Mesendoderm (in vitro differentiated cells): ENCODE measurements at regions not wholly inside any gene's neighbourhood (a gene's known extent, or its start where the extent isn't known, plus 50 kb on each side); places are given as distances from the start of the nearest gene placed in this dataset.

Experiments
- DNase-seq: peaks from one replicate; pipeline ENCODE4 v3.0.0; 2013
- H2AK5ac ChIP-seq: 2 replicates; pipeline ENCODE4 v1.6.1; 2013; ENCODE audit warnings: low read length, inconsistent platforms
- H2BK120ac ChIP-seq: 2 replicates; pipeline ENCODE4 v1.6.1; 2013; ENCODE audit warnings: low read depth, mild to moderate bottlenecking, low read length, moderate library complexity, mixed read lengths
- H2BK15ac ChIP-seq: replicated peaks from 2 replicates; pipeline ENCODE4 v1.6.1; 2013; ENCODE audit warnings: low read depth, mild to moderate bottlenecking, moderate library complexity
- H2BK5ac ChIP-seq: 2 replicates; pipeline ENCODE4 v1.6.1; 2013; ENCODE audit warnings: low read length, inconsistent platforms
- H3K18ac ChIP-seq: 2 replicates; pipeline ENCODE4 v1.6.1; 2013; ENCODE audit warnings: mild to moderate bottlenecking, low read length, mixed read lengths
- H3K23ac ChIP-seq: one replicate; pipeline ENCODE4 v1.6.1; 2013; ENCODE audit warnings: low read length
- H3K27ac ChIP-seq: 2 replicates; pipeline ENCODE4 v1.5.1; 2013; ENCODE audit warnings: low read depth, mild to moderate bottlenecking, inconsistent platforms, low read length, moderate library complexity
- H3K27me3 ChIP-seq: 2 replicates; pipeline ENCODE4 v1.6.1; 2013; ENCODE audit warnings: low read length, control low read depth, mild to moderate bottlenecking, inconsistent platforms; ENCODE audit not compliant: insufficient read depth, poor library complexity
- H3K36me3 ChIP-seq: 2 replicates; pipeline ENCODE4 v1.6.1; 2013; ENCODE audit warnings: low read length, inconsistent platforms; ENCODE audit not compliant: control insufficient read depth, insufficient read depth
- H3K4ac ChIP-seq: one replicate; pipeline ENCODE4 v1.6.1; 2013; ENCODE audit warnings: low read depth, mild to moderate bottlenecking, low read length, moderate library complexity
- H3K4me1 ChIP-seq: 2 replicates; pipeline ENCODE4 v1.6.1; 2013; ENCODE audit warnings: low read depth, low read length, inconsistent platforms; ENCODE audit not compliant: control insufficient read depth
- H3K4me2 ChIP-seq: 2 replicates; pipeline ENCODE4 v1.6.1; 2013; ENCODE audit warnings: low read length
- H3K4me3 ChIP-seq: 2 replicates; pipeline ENCODE4 v1.5.1; 2013; ENCODE audit warnings: mild to moderate bottlenecking, low read length
- H3K56ac ChIP-seq: one replicate; pipeline ENCODE4 v1.6.1; 2013; ENCODE audit warnings: low read length
- H3K79me1 ChIP-seq: 2 replicates; pipeline ENCODE4 v1.6.1; 2013; ENCODE audit warnings: low read length, inconsistent platforms
- H3K79me2 ChIP-seq: 2 replicates; pipeline ENCODE4 v1.6.1; 2013; ENCODE audit warnings: mild to moderate bottlenecking, low read length; ENCODE audit not compliant: control insufficient read depth, insufficient read depth
- H3K9ac ChIP-seq: 2 replicates; pipeline ENCODE4 v1.6.1; 2013; ENCODE audit warnings: low read length, inconsistent platforms
- H4K5ac ChIP-seq: one replicate; pipeline ENCODE4 v1.6.1; 2013; ENCODE audit warnings: low read length
- H4K8ac ChIP-seq: one replicate; pipeline ENCODE4 v1.6.1; 2013; ENCODE audit warnings: low read depth, mild to moderate bottlenecking, control low read depth, low read length, moderate library complexity
- WGBS: extraction: QIAGEN DNeasy Blood & Tissue Kit; methylation state at CpG from one replicate; pipeline ENCODE4 v1.1.7; 2013; ENCODE audit warnings: low lambda C conversion rate, missing lambda C conversion rate; ENCODE audit not compliant: insufficient coverage; ENCODE audit errors: extremely low coverage; 5-methylcytosine and 5-hydroxymethylcytosine counted together

DNA sequence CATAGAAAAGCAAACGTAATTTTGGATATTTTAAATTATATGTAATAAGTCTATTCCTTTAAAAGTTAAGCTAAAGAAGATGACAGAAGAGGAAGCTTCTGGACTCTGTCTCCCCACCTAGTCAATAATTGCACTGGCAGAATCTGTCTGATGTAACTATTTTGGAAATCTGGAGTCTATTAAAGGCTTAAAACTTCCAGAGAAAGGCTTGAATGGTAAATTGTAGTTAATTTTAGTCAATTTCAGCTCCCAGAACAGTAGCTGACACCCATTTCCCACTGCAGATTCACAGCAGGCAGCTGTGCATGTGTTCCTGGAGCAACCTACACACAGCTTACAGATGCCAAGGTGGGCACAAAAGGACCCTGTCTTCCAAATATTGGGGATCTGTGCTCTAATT lies 304.1 kb downstream of the PCDH20 start:
- Histone ChIP-seq H3K79me2 (no peaks in the 10 kb centered on the region), H2BK15ac (no peak overlapping the region), H3K27me3 (no peaks in the 10 kb centered on the region), H4K5ac (no peak overlapping the region), H3K4me3 (no peak overlapping the region), H3K4me1 (no peaks in the 10 kb centered on the region), H4K8ac (no peak overlapping the region), H3K36me3 (no peaks in the 10 kb centered on the region), H3K4ac (no peak overlapping the region), H2BK5ac (no peak overlapping the region), H3K56ac (no peak overlapping the region), H3K79me1 (no peaks in the 10 kb centered on the region), H3K9ac (no peak overlapping the region), H3K27ac (no peak overlapping the region), H3K23ac (no peak overlapping the region), H3K4me2 (no peak overlapping the region), H3K18ac (no peak overlapping the region), H2BK120ac (no peak overlapping the region), H2AK5ac (no peak overlapping the region)
- no peak for DNase-seq
- no CpG with 5 or more reads among the region's 1 CpG for WGBS

DNA sequence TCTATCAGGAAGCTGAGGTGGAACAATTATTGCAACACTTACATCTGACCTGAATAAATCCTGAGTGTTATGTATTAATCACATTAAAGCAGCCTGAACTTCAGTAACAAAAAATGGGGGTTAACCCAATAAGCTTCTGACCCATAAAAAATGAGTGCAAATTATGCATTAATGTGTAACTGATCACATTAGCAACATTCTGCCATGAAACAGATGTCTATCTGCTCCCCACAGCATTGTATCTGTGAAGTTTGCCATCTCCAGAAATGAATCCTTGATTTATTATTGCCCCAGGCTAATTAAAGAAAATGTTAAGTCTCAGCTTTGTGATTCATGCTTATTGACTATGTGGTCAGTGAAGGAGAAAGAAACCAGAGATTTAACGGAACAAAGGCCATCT lies 304.9 kb downstream of the PCDH20 start:
- H3K23ac ChIP-seq: no peak overlapping the region
- H3K79me1 ChIP-seq: no peaks in the 10 kb centered on the region
- no peaks in the 10 kb centered on the region for H3K27me3 ChIP-seq
- WGBS: no CpG with 5 or more reads among the region's 1 CpG
- no peak overlapping the region for H2BK120ac ChIP-seq
- H2BK5ac ChIP-seq: no peak overlapping the region
- H3K36me3 ChIP-seq: no peaks in the 10 kb centered on the region
- no peak overlapping the region for H3K18ac ChIP-seq
- H3K27ac ChIP-seq: no peak overlapping the region
- H4K8ac ChIP-seq: no peak overlapping the region
- H3K4ac ChIP-seq: no peak overlapping the region
- no peak overlapping the region for H3K56ac ChIP-seq
- H2BK15ac ChIP-seq: no peak overlapping the region
- H3K4me1 ChIP-seq: no peaks in the 10 kb centered on the region
- no peak overlapping the region for H2AK5ac ChIP-seq
- no peak overlapping the region for H3K9ac ChIP-seq
- DNase-seq: no peak
- H3K4me3 ChIP-seq: no peak overlapping the region
- no peak overlapping the region for H4K5ac ChIP-seq
- no peaks in the 10 kb centered on the region for H3K79me2 ChIP-seq
- no peak overlapping the region for H3K4me2 ChIP-seq

DNA sequence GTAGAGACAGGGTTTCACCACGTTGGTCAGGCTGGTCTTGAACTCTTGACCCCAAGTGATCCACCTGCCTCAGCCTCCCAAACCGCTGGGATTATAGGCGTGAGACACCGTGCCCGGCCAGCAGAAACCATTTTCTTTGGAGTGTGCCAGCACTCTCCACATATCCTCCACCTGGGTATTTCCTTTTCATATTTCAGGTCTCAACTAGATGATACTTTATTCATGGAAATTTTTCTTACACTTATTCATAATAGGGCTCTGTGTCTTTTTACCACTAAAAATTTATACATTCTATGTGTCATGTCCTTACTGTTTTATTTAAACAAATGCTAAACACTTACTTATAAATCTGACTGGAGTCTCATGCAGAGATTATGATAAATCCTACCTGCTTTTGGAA lies 305.9 kb downstream of the PCDH20 start:
- Histone ChIP-seq H2BK5ac (no peak overlapping the region), H2AK5ac (no peak overlapping the region), H3K4me2 (no peak overlapping the region), H3K18ac (no peak overlapping the region), H2BK15ac (no peak overlapping the region), H4K5ac (no peak overlapping the region), H3K9ac (no peak overlapping the region), H3K4me1 (no peaks in the 10 kb centered on the region), H2BK120ac (no peak overlapping the region), H3K27me3 (no peaks in the 10 kb centered on the region), H3K56ac (no peak overlapping the region), H3K79me1 (no peaks in the 10 kb centered on the region), H3K23ac (no peak overlapping the region), H3K36me3 (no peaks in the 10 kb centered on the region), H3K4ac (no peak overlapping the region), H3K4me3 (no peak overlapping the region), H3K79me2 (no peaks in the 10 kb centered on the region), H3K27ac (no peak overlapping the region), H4K8ac (no peak overlapping the region)
- no CpG with 5 or more reads among the region's 5 CpGs for WGBS
- DNase-seq: no peak

- WGBS: no CpG with 5 or more reads among the region's 2 CpGs
- Histone ChIP-seq H3K4me3 (no peak overlapping the region), H3K9ac (no peak overlapping the region), H3K4me1 (no peaks in the 10 kb centered on the region), H4K8ac (no peak overlapping the region), H2BK5ac (no peak overlapping the region), H3K27ac (no peak overlapping the region), H2AK5ac (no peak overlapping the region), H2BK15ac (no peak overlapping the region), H3K36me3 (no peaks in the 10 kb centered on the region), H3K4ac (no peak overlapping the region), H3K18ac (no peak overlapping the region), H3K23ac (no peak overlapping the region), H3K79me2 (no peaks in the 10 kb centered on the region), H3K79me1 (no peaks in the 10 kb centered on the region), H2BK120ac (no peak overlapping the region), H3K4me2 (no peak overlapping the region), H3K27me3 (no peaks in the 10 kb centered on the region), H3K56ac (no peak overlapping the region), H4K5ac (no peak overlapping the region)
- no peak for DNase-seq
Observed at GRCh38 chr13:61107989-61108388, 307.7 kb downstream of the PCDH20 start.

DNA sequence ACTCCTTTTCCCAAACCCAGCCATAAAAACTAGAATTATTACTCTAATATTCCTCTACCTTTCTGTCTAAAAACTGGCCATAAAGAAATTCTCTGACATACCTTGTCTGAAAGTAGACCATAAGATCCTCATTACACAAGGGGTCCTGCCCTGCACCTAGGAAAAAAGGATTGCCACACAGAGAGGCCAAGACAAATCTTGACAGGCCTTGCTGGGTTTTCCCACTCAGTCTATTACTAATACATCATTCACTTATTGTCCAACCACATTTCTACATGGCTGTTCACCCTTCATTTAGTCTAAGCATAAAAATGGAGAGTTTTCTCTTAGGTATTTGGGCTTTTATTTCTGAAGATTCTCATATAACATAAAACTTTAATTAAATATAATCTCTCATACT lies 319.8 kb downstream of the PCDH20 start:
- Histone ChIP-seq H3K4me1 (no peaks in the 10 kb centered on the region), H3K4ac (peak overlapping the region; percentile 55), H3K4me3 (no peak overlapping the region), H4K5ac (no peak overlapping the region), H3K9ac (no peak overlapping the region), H3K27ac (no peak overlapping the region), H2BK120ac (no peak overlapping the region), H3K4me2 (no peak overlapping the region), H3K56ac (no peak overlapping the region), H3K23ac (no peak overlapping the region), H2BK5ac (no peak overlapping the region), H3K79me2 (no peaks in the 10 kb centered on the region), H3K36me3 (no peaks in the 10 kb centered on the region), H3K79me1 (no peaks in the 10 kb centered on the region), H2AK5ac (no peak overlapping the region), H3K18ac (no peak overlapping the region), H2BK15ac (peak overlapping the region; percentile 96), H3K27me3 (no peaks in the 10 kb centered on the region), H4K8ac (no peak overlapping the region)
- DNase-seq: no peak

- Histone ChIP-seq H4K5ac (no peak overlapping the region), H3K4me2 (no peak overlapping the region), H3K56ac (no peak overlapping the region), H3K27me3 (no peaks in the 10 kb centered on the region), H3K79me2 (no peaks in the 10 kb centered on the region), H2AK5ac (no peak overlapping the region), H2BK5ac (no peak overlapping the region), H3K4ac (no peak overlapping the region), H3K79me1 (no peaks in the 10 kb centered on the region), H4K8ac (no peak overlapping the region), H3K9ac (no peak overlapping the region), H3K4me1 (no peaks in the 10 kb centered on the region), H3K27ac (peak overlapping the region; percentile 57), H3K36me3 (no peaks in the 10 kb centered on the region), H3K18ac (no peak overlapping the region), H2BK120ac (no peak overlapping the region), H3K4me3 (no peak overlapping the region), H3K23ac (no peak overlapping the region), H2BK15ac (no peak overlapping the region)
- peak; percentile 16 for DNase-seq
Observed at GRCh38 chr13:61094865-61095264, 320.8 kb downstream of the PCDH20 start.
